ENCODE measurements at regions not wholly inside any gene's neighbourhood (a gene's known extent, or its start where the extent isn't known, plus 50 kb on each side); places are given as distances from the start of the nearest gene placed in this dataset.

DNA sequence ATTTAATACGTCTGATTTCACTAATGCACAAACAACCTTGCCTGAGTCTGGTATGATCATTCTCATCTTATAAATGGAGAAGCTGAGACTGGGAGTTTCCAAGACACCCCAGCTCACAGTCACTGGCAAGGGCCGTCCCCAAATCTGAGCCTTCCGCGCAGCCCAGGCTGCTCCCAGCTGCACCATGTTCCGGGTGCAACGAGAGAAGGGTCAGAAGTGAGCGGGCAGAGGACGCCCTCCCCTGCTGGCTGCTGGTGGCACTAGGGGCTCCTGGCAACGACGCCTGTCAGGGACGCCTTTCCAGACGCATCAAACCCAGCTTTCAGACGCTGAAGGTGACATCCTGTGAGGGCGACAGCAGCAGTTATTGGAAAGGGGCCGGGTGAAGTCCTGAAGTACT is 115.3 kb upstream of the PROKR2 start:
- TF ChIP-seq POLR2AphosphoS5 (IDR thresholded peaks at IDR 0.05) = no peak
- no peak for TF ChIP-seq POLR2A (IDR thresholded peaks at IDR 0.05)
- TF ChIP-seq, protein P1, sequence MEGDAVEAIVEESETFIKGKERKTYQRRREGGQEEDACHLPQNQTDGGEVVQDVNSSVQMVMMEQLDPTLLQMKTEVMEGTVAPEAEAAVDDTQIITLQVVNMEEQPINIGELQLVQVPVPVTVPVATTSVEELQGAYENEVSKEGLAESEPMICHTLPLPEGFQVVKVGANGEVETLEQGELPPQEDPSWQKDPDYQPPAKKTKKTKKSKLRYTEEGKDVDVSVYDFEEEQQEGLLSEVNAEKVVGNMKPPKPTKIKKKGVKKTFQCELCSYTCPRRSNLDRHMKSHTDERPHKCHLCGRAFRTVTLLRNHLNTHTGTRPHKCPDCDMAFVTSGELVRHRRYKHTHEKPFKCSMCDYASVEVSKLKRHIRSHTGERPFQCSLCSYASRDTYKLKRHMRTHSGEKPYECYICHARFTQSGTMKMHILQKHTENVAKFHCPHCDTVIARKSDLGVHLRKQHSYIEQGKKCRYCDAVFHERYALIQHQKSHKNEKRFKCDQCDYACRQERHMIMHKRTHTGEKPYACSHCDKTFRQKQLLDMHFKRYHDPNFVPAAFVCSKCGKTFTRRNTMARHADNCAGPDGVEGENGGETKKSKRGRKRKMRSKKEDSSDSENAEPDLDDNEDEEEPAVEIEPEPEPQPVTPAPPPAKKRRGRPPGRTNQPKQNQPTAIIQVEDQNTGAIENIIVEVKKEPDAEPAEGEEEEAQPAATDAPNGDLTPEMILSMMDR (IDR thresholded peaks at IDR 0.05 in 8 of 11, conservative IDR thresholded peaks at IDR 0.05 in 3 of 11) = no peak
- no peaks in the 10 kb centered on the region for H3K36me3 ChIP-seq
- intact Hi-C loops (cut with DNase I; ENCODE audit: low total_unique reads) = no loop called here
- DNase-seq = no peak
- peaks cover 0 to 3% (median 0%) of the 10 kb centered on the region in 8 donors for H3K9me3 ChIP-seq
- H3K27me3 ChIP-seq (replicated peaks in 1 of 7) = peaks cover 0 to 25% (median 0%) of the 10 kb centered on the region in 7 donors
- 82 to 88% (median 84%) methylated on average over 15 of the region's 15 CpGs for WGBS, 5 donors
- no peak overlapping the region for H3K27ac ChIP-seq
- no peaks in the 10 kb centered on the region for H3K4me1 ChIP-seq
- H3K4me3 ChIP-seq = no peak overlapping the region

DNA sequence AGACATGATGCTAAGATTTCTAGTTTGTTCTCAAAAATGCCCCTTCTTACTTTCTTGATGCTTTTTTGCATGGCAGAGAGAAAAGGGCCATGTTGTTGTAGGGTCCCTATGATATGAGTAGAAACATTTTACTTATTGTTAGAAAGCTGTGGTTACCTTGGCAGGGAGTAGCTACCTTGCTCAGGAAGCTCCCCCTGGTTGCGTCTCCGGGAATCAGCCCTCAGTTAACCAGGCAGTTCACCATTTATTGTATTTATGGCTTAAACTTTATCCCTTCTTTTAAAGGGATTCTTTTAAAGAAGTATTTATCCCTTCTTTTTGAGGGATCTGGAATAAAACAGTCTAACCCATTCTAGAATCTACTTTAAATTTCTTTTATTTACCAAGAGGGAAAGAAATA is 113.9 kb upstream of the PROKR2 start:
- Histone ChIP-seq H3K27me3 (replicated peaks in 1 of 7) (peaks cover 0 to 25% (median 0%) of the 10 kb centered on the region in 7 donors), H3K9me3 (no peaks in the 10 kb centered on the region), H3K36me3 (no peaks in the 10 kb centered on the region), H3K27ac (no peak overlapping the region), H3K4me3 (no peak overlapping the region), H3K4me1 (no peaks in the 10 kb centered on the region)
- WGBS, 5 donors = 29 to 75% (median 38%) methylated on average over 2 of the region's 2 CpGs
- DNase-seq = no peak
- intact Hi-C loops (cut with DNase I; ENCODE audit: low total_unique reads) = no loop called here
- TF ChIP-seq POLR2A (IDR thresholded peaks at IDR 0.05) (no peak), POLR2AphosphoS5 (IDR thresholded peaks at IDR 0.05) (no peak)
- TF ChIP-seq, protein P1 (IDR thresholded peaks at IDR 0.05 in 8 of 11, conservative IDR thresholded peaks at IDR 0.05 in 3 of 11) = no peak

DNA sequence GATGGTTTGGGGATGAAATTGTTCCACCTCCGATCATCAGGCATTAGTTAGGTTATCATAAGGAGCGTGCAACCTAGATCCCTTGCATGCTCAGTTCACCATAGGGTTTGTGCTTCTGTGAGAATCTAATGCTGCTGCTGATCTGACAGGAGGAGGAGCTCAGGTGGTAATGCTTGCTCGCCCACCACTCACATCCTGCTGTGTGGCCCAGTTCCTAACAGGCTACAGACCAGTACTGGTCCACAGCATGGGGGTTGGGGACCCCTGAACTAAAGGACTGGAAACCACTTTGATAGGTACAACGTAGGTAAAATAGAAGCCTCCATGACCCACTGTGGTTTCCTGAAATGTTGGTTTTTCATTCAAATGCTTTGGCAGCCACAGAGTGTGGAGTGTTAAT is 109.3 kb upstream of the PROKR2 start:
- TF ChIP-seq POLR2AphosphoS5 (IDR thresholded peaks at IDR 0.05) (no peak), POLR2A (IDR thresholded peaks at IDR 0.05) (no peak)
- TF ChIP-seq, protein P1 (IDR thresholded peaks at IDR 0.05 in 8 of 11, conservative IDR thresholded peaks at IDR 0.05 in 3 of 11) = no peak
- Histone ChIP-seq H3K27me3 (replicated peaks in 1 of 7) (peaks cover 0 to 38% (median 0%) of the 10 kb centered on the region in 7 donors), H3K4me3 (no peak overlapping the region), H3K4me1 (no peaks in the 10 kb centered on the region), H3K9me3 (peaks cover 0 to 6% (median 0%) of the 10 kb centered on the region in 8 donors), H3K36me3 (no peaks in the 10 kb centered on the region), H3K27ac (no peak overlapping the region)
- no peak for DNase-seq
- WGBS, 5 donors = 62 to 88% (median 83%) methylated on average over 4 of the region's 4 CpGs
- intact Hi-C loops (cut with DNase I; ENCODE audit: low total_unique reads) = no loop called here

DNA sequence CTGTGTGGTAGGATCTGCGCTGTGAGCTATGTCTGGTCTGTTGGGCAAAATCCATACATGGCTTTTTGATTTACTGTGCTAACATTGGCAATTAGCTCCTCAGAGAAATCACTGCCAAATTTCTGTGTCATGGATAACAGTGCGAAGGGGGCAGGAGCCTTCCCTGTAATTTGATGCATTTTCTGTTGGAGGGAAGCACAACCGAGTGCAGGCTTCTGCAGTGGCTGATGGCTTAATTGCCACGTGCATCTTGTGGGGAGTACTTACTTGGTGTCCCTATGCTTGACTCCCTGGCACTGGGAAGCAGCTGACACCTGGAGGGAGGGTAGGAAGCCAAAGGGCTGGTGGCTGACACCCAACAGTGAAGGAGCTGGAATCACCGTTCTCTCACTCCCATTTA is 99.3 kb upstream of the PROKR2 start:
- Histone ChIP-seq H3K4me1 (no peaks in the 10 kb centered on the region), H3K9me3 (peaks cover 0 to 6% (median 0%) of the 10 kb centered on the region in 8 donors), H3K4me3 (no peak overlapping the region), H3K27ac (no peak overlapping the region), H3K36me3 (no peaks in the 10 kb centered on the region), H3K27me3 (replicated peaks in 1 of 7) (peaks cover 0 to 15% (median 0%) of the 10 kb centered on the region in 7 donors)
- intact Hi-C loops (cut with DNase I; ENCODE audit: low total_unique reads) = no loop called here
- DNase-seq = no peak
- WGBS, 5 donors = 65 to 73% (median 68%) methylated on average over 5 of the region's 5 CpGs
- TF ChIP-seq POLR2A (IDR thresholded peaks at IDR 0.05) (no peak), POLR2AphosphoS5 (IDR thresholded peaks at IDR 0.05) (no peak)
- TF ChIP-seq, protein P1 (IDR thresholded peaks at IDR 0.05 in 8 of 11, conservative IDR thresholded peaks at IDR 0.05 in 3 of 11) = no peak

Measured in spleen (tissue), 11 donors.